SK-N-SH (cell line): ENCODE measurements at regions not wholly inside any gene's neighbourhood (a gene's known extent, or its start where the extent isn't known, plus 50 kb on each side); places are given as distances from the start of the nearest gene placed in this dataset.

Source experiments
- CTCF ChIA-PET: fragments of 300-600, 350-600 bp; formaldehyde crosslinking; extraction: SDS; loops from one replicate; lab custom pipeline; 2021; lab: Yijun Ruan, JAX
- POLR2A ChIA-PET: fragments of 350-600 bp; sonication (Branson Sonifier 250); formaldehyde crosslinking; extraction: SDS; loops from one replicate; lab custom pipeline; 2020; ENCODE audit warnings: antibody characterized with exemption, inconsistent platforms; lab: Yijun Ruan, JAX
- DNase-seq: peaks from one replicate; pipeline ENCODE4 v3.0.0; 2012
- H2AFZ ChIP-seq: fragments of 200-600 bp; sonication (generic); 2 replicates; pipeline ENCODE4 v1.8.1; 2016; ENCODE audit warnings: antibody characterized with exemption, mild to moderate bottlenecking, low read depth
- H3F3A ChIP-seq: fragments of 200-600 bp; sonication (generic); replicated peaks from 2 replicates; pipeline ENCODE3; 2016; ENCODE audit warnings: antibody characterized with exemption, mild to moderate bottlenecking; ENCODE audit not compliant: insufficient read depth
- H3K27ac ChIP-seq, 2 experiments: fragments of 200-500 bp in 1 of 2; fragments of 200-600 bp in 1 of 2; sonication (Bioruptor generic) in 1 of 2; sonication (generic), shearing (Covaris generic) in 1 of 2; 2 replicates each; pipeline versions ENCODE4 v1.5.1 to v1.6.1; 2014 to 2016; ENCODE audit warnings: low read depth in 2 of 2, inconsistent platforms in 1 of 2, low read length in 1 of 2, mild to moderate bottlenecking in 1 of 2, mixed read lengths in 1 of 2
- H3K27me3 ChIP-seq: fragments of 200-600 bp; sonication (generic), shearing (Covaris generic); 2 replicates; pipeline ENCODE4 v1.6.1; 2016; ENCODE audit warnings: mixed run types; ENCODE audit not compliant: insufficient read depth
- H3K36me3 ChIP-seq, 2 experiments: fragments of 200-500 bp in 1 of 2; fragments of 200-600 bp in 1 of 2; sonication (Bioruptor generic) in 1 of 2; sonication (generic) in 1 of 2; replicated peaks in 1 of 2; 2 replicates each; pipeline versions ENCODE3 to v1.5.1; 2014 to 2016; ENCODE audit warnings: low read length in 1 of 2, mild to moderate bottlenecking in 1 of 2; ENCODE audit not compliant: insufficient read depth in 2 of 2, control insufficient read depth in 1 of 2
- H3K4me1 ChIP-seq, 2 experiments: fragments of 200-500 bp in 1 of 2; fragments of 200-600 bp in 1 of 2; sonication (Bioruptor generic) in 1 of 2; sonication (generic), shearing (Covaris generic) in 1 of 2; 2 replicates each; pipeline versions ENCODE4 v1.5.1 to v1.6.1; 2014 to 2016; ENCODE audit warnings: low read depth in 1 of 2, low read length in 1 of 2, mixed run types in 1 of 2; ENCODE audit not compliant: insufficient read depth in 2 of 2, control insufficient read depth in 1 of 2
- H3K4me2 ChIP-seq: fragments of 200-600 bp; sonication (generic), shearing (Covaris generic); 2 replicates; pipeline ENCODE4 v1.6.1; 2017; ENCODE audit warnings: mixed run types
- H3K4me3 ChIP-seq, 2 experiments: fragments of 200-500 bp in 1 of 2; fragments of 200-600 bp in 1 of 2; sonication (Bioruptor generic) in 1 of 2; sonication (generic), shearing (Covaris generic) in 1 of 2; 2 replicates each; pipeline versions ENCODE4 v1.5.1 to v1.8.1; 2014 to 2016; ENCODE audit warnings: low read depth in 2 of 2, inconsistent platforms in 1 of 2, low read length in 1 of 2, mild to moderate bottlenecking in 1 of 2, mixed read lengths in 1 of 2, moderate library complexity in 1 of 2
- H3K79me2 ChIP-seq: fragments of 200-600 bp; sonication (generic); 2 replicates; pipeline ENCODE4 v1.8.1; 2017; ENCODE audit warnings: mild to moderate bottlenecking; ENCODE audit not compliant: insufficient read depth
- H3K9ac ChIP-seq: fragments of 200-600 bp; sonication (generic); 2 replicates; pipeline ENCODE4 v1.6.1; 2017; ENCODE audit warnings: mixed run types
- H3K9me2 ChIP-seq: fragments of 200-600 bp; sonication (generic); 2 replicates; pipeline ENCODE4 v1.6.1; 2017; ENCODE audit warnings: mixed run types
- H3K9me3 ChIP-seq: fragments of 200-600 bp; sonication (generic); 2 replicates; pipeline ENCODE4 v1.6.1; 2017; ENCODE audit warnings: mixed run types, mild to moderate bottlenecking, moderate library complexity
- H4K20me1 ChIP-seq: fragments of 200-600 bp; sonication (generic); 2 replicates; pipeline ENCODE4 v1.6.1; 2017; ENCODE audit warnings: mild to moderate bottlenecking, mixed run types; ENCODE audit not compliant: insufficient read depth
- FOSL2 ChIP-seq: IDR thresholded peaks from 2 replicates; pipeline ENCODE4 v1.4.0; 2012; ENCODE audit warnings: low read depth, mild to moderate bottlenecking, moderate library complexity, borderline replicate concordance
- FOXJ3 ChIP-seq: sonication (generic); formaldehyde crosslinking; IDR thresholded peaks from 2 replicates; pipeline ENCODE4 v1.5.1; 2020; ENCODE audit warnings: mild to moderate bottlenecking, missing genetic modification reagents
- FOXM1 ChIP-seq: IDR thresholded peaks from 2 replicates; pipeline ENCODE4 v1.4.0; 2012; ENCODE audit warnings: low read depth, mild to moderate bottlenecking
- JUND ChIP-seq: IDR thresholded peaks from 2 replicates; pipeline ENCODE4 v1.4.0; 2012
- MEF2A ChIP-seq: IDR thresholded peaks from 2 replicates; pipeline ENCODE4 v1.4.0; 2012; ENCODE audit warnings: low read depth, borderline replicate concordance
- RAD21 ChIP-seq: IDR thresholded peaks from 2 replicates; pipeline ENCODE4 v1.6.1; 2012; ENCODE audit warnings: mild to moderate bottlenecking, low read length
- RCOR1 ChIP-seq: fragments of 150-350 bp; IDR thresholded peaks from 2 replicates; pipeline ENCODE4 v1.6.1; 2017; ENCODE audit warnings: antibody characterized with exemption, low read length
- RFX5 ChIP-seq: IDR thresholded peaks from 2 replicates; pipeline ENCODE4 v1.6.1; 2012; ENCODE audit warnings: mild to moderate bottlenecking, improper control_type of control experiment, low read length
- SMC3 ChIP-seq: IDR thresholded peaks from 2 replicates; pipeline ENCODE4 v1.6.1; 2012; ENCODE audit warnings: low read depth, low read length, improper control_type of control experiment
- TAF1 ChIP-seq: IDR thresholded peaks from 2 replicates; pipeline ENCODE4 v1.6.1; 2012; ENCODE audit warnings: low read depth, mild to moderate bottlenecking, low read length, moderate library complexity, borderline replicate concordance
- TCF12 ChIP-seq: IDR thresholded peaks from 2 replicates; pipeline ENCODE4 v1.4.0; 2012
- TEAD4 ChIP-seq: IDR thresholded peaks from 2 replicates; pipeline ENCODE4 v1.4.0; 2012; ENCODE audit warnings: mild to moderate bottlenecking, borderline replicate concordance; ENCODE audit not compliant: insufficient read depth
- USF1 ChIP-seq: IDR thresholded peaks from 2 replicates; pipeline ENCODE4 v1.4.0; 2012; ENCODE audit warnings: low read depth, borderline replicate concordance
- ZBTB33 ChIP-seq: IDR thresholded peaks from 2 replicates; pipeline ENCODE4 v1.4.0; 2012; ENCODE audit warnings: low read depth, borderline replicate concordance
- WGBS: methylation state at CpG from one replicate; pipeline ENCODE4 v1.1.6; 2017; ENCODE audit warnings: low lambda C conversion rate; 5-methylcytosine and 5-hydroxymethylcytosine counted together
- TF ChIP-seq, protein P1 (sequence below): IDR thresholded peaks from 2 replicates; pipeline ENCODE4; 2012
- TF ChIP-seq, protein P2 (sequence below): IDR thresholded peaks from 2 replicates; pipeline ENCODE4 v1.4.0; 2012; ENCODE audit warnings: low read depth

DNA sequence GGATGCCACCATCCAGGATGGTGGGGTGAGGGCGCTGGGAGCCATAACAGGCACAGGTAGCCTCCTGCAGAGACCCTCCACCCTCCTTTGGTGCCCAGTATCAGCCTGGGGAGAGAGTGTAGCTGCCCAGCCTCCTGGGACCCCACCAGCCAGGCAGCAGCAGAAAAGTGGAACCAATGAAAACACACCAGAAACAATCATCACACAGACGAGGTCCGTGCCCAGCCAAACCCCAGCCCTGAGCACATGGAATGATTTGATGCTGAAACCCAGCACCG, 285.1 kb downstream of the PTPRU start (continued):
- TF ChIP-seq ZBTB33, result no peak
- no peak for TF ChIP-seq RCOR1

- no peak for TF ChIP-seq FOXJ3
- TF ChIP-seq TAF1, result no peak
- TF ChIP-seq MEF2A, result no peak
- TF ChIP-seq RAD21, result no peak
- no peak for TF ChIP-seq TCF12
- no peak for TF ChIP-seq USF1
- TF ChIP-seq, protein P1, sequence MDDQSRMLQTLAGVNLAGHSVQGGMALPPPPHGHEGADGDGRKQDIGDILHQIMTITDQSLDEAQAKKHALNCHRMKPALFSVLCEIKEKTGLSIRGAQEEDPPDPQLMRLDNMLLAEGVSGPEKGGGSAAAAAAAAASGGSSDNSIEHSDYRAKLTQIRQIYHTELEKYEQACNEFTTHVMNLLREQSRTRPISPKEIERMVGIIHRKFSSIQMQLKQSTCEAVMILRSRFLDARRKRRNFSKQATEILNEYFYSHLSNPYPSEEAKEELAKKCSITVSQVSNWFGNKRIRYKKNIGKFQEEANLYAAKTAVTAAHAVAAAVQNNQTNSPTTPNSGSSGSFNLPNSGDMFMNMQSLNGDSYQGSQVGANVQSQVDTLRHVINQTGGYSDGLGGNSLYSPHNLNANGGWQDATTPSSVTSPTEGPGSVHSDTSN, result no peak
- no peak for TF ChIP-seq RCOR1
- no peak for TF ChIP-seq RFX5
- TF ChIP-seq JUND, result no peak
- TF ChIP-seq FOXM1, result no peak
- TF ChIP-seq, protein P2, sequence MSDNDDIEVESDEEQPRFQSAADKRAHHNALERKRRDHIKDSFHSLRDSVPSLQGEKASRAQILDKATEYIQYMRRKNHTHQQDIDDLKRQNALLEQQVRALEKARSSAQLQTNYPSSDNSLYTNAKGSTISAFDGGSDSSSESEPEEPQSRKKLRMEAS, result no peak
- no peak for TF ChIP-seq FOSL2
- TF ChIP-seq SMC3, result no peak
- TF ChIP-seq TEAD4, result no peak
- H4K20me1 ChIP-seq, result no peaks in the 10 kb centered on the region
- H3K4me3 ChIP-seq, result no peak overlapping the region
- ChIA-PET POLR2A (no interaction called here), CTCF (no interaction called here)
- no peaks in the 10 kb centered on the region for H3K9me3 ChIP-seq
- no peak overlapping the region for H3K9ac ChIP-seq
- H3K4me2 ChIP-seq, result no peak overlapping the region
- no peaks in the 10 kb centered on the region for H3K27me3 ChIP-seq
- no peaks in the 10 kb centered on the region for H3K9me2 ChIP-seq
- DNase-seq, result no peak
- WGBS, result 56% methylated on average over 6 of the region's 11 CpGs
- peaks cover 0 to 33% of the 10 kb centered on the region in 2 experiments; a peak in 1 of 4 replicates for H3K4me1 ChIP-seq
- no peaks in the 10 kb centered on the region for H3F3A ChIP-seq
- H2AFZ ChIP-seq, result no peak overlapping the region
- H3K27ac ChIP-seq, result no peak overlapping the region
- H3K36me3 ChIP-seq, result no peaks in the 10 kb centered on the region
- no peaks in the 10 kb centered on the region for H3K79me2 ChIP-seq
These were observed 284.5 kb downstream of the PTPRU start for GRCh38 chr1:29520571-29521437.
